Amniotic epithelial cell (primary cell): ENCODE measurements at regions not wholly inside any gene's neighbourhood (a gene's known extent, or its start where the extent isn't known, plus 50 kb on each side); places are given as distances from the start of the nearest gene placed in this dataset.
"Not testable (repeated sequence)": the region's sequence is repeated elsewhere in the genome, so short reads cannot be mapped to it uniquely, and the experiment has no call there.

ENCODE experiments used
- DNase-seq: peaks from one replicate; pipeline ENCODE4 v3.0.0-alpha.2; 2010; ENCODE audit warnings: low read depth

DNA sequence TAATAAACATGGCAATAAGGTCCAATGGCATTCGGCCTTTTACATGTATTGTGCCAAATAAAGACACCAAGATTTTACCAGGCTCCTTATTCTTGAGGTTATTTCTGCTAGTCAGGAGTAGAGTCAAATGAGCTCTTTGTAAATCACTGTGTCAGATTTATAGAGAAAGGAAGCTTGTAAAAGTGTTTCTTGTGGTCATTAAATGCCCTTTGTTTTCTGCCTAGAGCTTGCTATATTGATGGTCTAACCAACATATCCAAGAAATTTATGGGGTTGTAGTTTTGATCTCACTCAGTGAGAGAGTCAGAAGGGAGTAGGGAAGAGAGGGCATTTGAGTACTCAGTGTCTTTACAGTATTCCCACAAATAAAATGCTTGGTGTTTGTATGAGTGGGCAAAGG, 86.2 kb upstream of the FRMPD4 start:
- DNase-seq: no peak

- no peak for DNase-seq
These were observed 80.2 kb upstream of the FRMPD4 start for GRCh38 chrX:12058087-12058486.

DNA sequence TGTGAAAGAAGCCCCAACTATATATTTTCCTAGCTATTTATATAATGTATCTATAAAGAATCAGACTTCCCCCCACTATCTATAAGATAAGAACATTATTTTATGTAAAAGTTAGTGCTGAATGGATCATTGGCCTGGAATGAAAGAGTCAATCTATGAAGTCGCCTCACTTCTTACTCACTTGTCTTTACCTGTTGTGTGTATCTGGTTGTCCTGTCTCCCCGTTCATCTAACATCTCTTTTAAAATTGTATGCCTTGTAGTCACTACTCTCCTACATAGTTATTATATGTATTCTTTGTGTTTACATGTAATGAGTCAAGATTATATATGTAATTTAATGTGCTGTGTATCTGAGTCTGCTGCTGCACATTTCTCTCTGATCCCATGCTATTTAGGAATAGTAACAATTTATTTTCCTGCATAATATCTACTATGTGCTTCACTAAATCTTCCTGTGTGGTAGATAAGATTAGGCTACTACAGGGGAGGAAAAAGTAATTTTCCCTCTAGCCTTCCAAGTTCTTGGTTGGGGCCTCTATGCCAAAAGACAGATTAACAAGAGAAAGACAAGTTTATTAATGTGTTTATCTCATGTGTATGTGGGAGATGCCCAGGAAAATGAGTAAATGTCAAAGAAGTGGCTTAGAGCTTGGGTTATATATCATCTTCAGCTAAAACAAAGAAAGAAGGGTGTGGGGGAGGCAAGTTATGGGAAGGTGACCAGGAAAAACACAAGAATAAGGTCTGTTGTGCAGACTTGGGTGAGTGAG, 77.6 kb upstream of the FRMPD4 start:
- DNase-seq: peak; percentile 70

DNA sequence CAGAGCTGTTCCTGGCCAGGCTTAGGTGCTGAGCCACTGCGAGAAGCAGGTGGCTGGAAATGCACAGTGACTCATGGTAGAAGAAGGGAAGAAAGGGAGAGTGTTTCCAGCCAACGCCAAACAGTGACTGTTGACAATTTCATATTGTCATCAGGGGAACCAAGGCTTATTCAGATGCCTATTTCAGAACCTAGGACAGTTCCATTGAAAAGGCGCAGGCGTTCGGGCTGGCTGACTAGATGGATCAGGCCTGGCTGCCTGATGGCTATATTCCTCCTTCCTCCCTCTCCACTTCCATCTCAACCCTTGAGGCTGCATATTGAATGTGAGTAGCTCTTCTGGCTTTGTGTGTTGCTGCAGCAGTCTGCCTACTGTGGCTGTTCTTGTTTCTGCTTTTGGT, 73.0 kb upstream of the FRMPD4 start:
- DNase-seq: peak; percentile 32

DNA sequence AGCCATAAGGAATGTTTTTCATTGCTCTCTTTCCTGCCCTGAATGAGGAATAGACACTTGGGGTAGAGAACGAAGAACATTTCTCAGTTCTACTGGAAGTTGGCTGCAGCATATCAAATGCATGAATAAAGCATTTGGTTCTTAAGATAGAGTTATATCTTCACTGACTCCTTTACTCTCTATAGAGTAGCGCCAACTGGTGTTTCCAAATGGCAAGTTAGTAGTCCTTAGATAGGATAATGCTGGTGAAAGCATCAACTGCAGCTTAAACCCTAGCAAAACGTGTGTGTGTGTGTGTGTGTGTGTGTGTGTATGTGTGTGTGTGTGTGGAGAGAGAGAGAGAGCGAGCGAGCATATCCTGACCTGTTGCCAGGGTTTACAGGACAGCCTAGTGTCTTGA, 62.2 kb upstream of the FRMPD4 start:
- DNase-seq: peak; percentile 38

- DNase-seq: peak; percentile 51
These were observed 58.0 kb upstream of the FRMPD4 start for GRCh38 chrX:12080265-12080664.

- DNase-seq: not testable (repeated sequence)
These were observed 55.3 kb upstream of the FRMPD4 start for GRCh38 chrX:12082959-12083358.
